A549 (cell line): ENCODE measurements at regions not wholly inside any gene's neighbourhood (a gene's known extent, or its start where the extent isn't known, plus 50 kb on each side); places are given as distances from the start of the nearest gene placed in this dataset.

Experiments
- ATAC-seq, 2 experiments: fragments of 200-7000 bp in 1 of 2; fragments of >200 bp in 1 of 2; cut with Nextera tagmentation in 1 of 2; cut with Tn5 transposase in 1 of 2; 3 replicates each; pipeline versions ENCODE4 v1.8.0 to v1.9.1; 2018 to 2020; ENCODE audit warnings: mild to moderate bottlenecking in 1 of 2, moderate library complexity in 1 of 2
- CTCF ChIA-PET: fragments of 300-600 bp; sonication (Branson Sonifier 250); formaldehyde crosslinking; extraction: SDS; loops from one replicate; lab custom pipeline; 2021; ENCODE audit warnings: antibody characterized with exemption, inconsistent platforms; lab: Yijun Ruan, JAX
- POLR2A ChIA-PET: fragments of 350-600 bp; formaldehyde crosslinking; extraction: SDS; loops from one replicate; lab custom pipeline; 2021; ENCODE audit warnings: antibody characterized with exemption, inconsistent platforms; lab: Yijun Ruan, JAX
- DNase-seq, 2 experiments: peaks; one replicate each; pipeline versions ENCODE4 v3.0.0 to v3.0.0-alpha.2; 2011 to 2016; ENCODE audit warnings: low read depth in 1 of 2, low spot score in 1 of 2
- FAIRE-seq: peaks from 2 replicates; lab custom pipeline; 2011; peaks lifted over from hg19 to GRCh38; lab: Jason Lieb, UNC
- H3K27ac ChIP-seq, 2 experiments: fragments of >200 bp; sonication (Bioruptor Twin); formaldehyde crosslinking; 3 replicates each; pipeline ENCODE4 v1.5.1; 2016 to 2017
- H3K4me1 ChIP-seq: fragments of >200 bp; sonication (Bioruptor Twin); formaldehyde crosslinking; 3 replicates; pipeline ENCODE4 v1.6.1; 2016
- H3K4me2 ChIP-seq: fragments of >200 bp; sonication (Bioruptor Twin); formaldehyde crosslinking; 3 replicates; pipeline ENCODE4 v1.6.1; 2016
- H3K4me3 ChIP-seq: fragments of >200 bp; sonication (Bioruptor Twin); formaldehyde crosslinking; 3 replicates; pipeline ENCODE4 v1.5.1; 2016
- H3K9me3 ChIP-seq: fragments of >200 bp; sonication (Bioruptor Twin); formaldehyde crosslinking; 3 replicates; pipeline ENCODE4 v1.6.1; 2016
- BHLHE40 ChIP-seq: IDR thresholded peaks from 2 replicates; pipeline ENCODE4 v1.6.1; 2012; ENCODE audit warnings: low read depth, low read length, inconsistent platforms
- CBX2 ChIP-seq: fragments of 200-600 bp; sonication (generic); IDR thresholded peaks from 2 replicates; pipeline ENCODE4 v1.6.1; 2016; ENCODE audit warnings: low read depth, mild to moderate bottlenecking, borderline replicate concordance
- CHD2 ChIP-seq: fragments of 150-350 bp; IDR thresholded peaks from 2 replicates; pipeline ENCODE4 v1.6.1; 2014; ENCODE audit warnings: low read length; ENCODE audit not compliant: partially characterized antibody
- EHF ChIP-seq: fragments of 250-450 bp; sonication (Bioruptor Pico); IDR thresholded peaks from 2 replicates; pipeline ENCODE4 v1.5.0; 2020; ENCODE audit warnings: mild to moderate bottlenecking
- EHMT2 ChIP-seq: fragments of 200-600 bp; sonication (generic); IDR thresholded peaks from 2 replicates; pipeline ENCODE4 v1.6.1; 2016; ENCODE audit warnings: antibody characterized with exemption, low read depth, mild to moderate bottlenecking, moderate library complexity
- FOSB ChIP-seq: fragments of 250-450 bp; sonication (Bioruptor Pico); IDR thresholded peaks from 2 replicates; pipeline ENCODE4 v1.5.0; 2020; ENCODE audit warnings: mild to moderate bottlenecking, moderate library complexity
- GATA3 ChIP-seq: IDR thresholded peaks from 2 replicates; pipeline ENCODE4 v1.6.1; 2012; ENCODE audit warnings: borderline replicate concordance
- HDAC2 ChIP-seq: fragments of 200-600 bp; sonication (generic); IDR thresholded peaks from 2 replicates; pipeline ENCODE4 v1.6.1; 2016
- HEYL ChIP-seq: fragments of 250-450 bp; sonication (Bioruptor Pico); IDR thresholded peaks from 2 replicates; pipeline ENCODE4 v1.8.0; 2021; ENCODE audit warnings: mild to moderate bottlenecking, moderate library complexity
- HOXA7 ChIP-seq: fragments of 250-450 bp; sonication (Bioruptor Pico); IDR thresholded peaks from 2 replicates; pipeline ENCODE4 v1.5.0; 2020; ENCODE audit warnings: mild to moderate bottlenecking, moderate library complexity
- HOXB13 ChIP-seq: fragments of 250-450 bp; sonication (Bioruptor Pico); IDR thresholded peaks from 2 replicates; pipeline ENCODE4 v1.5.0; 2020; ENCODE audit warnings: low read depth, mild to moderate bottlenecking, moderate library complexity
- HOXB5 ChIP-seq: fragments of 250-450 bp; sonication (Bioruptor Pico); IDR thresholded peaks from 2 replicates; pipeline ENCODE4 v1.5.0; 2020; ENCODE audit warnings: mild to moderate bottlenecking, moderate library complexity
- JUN ChIP-seq, 2 experiments: fragments of >200 bp; sonication (Bioruptor Twin); formaldehyde crosslinking; IDR thresholded peaks; 2 replicates in 1 of 2; 3 replicates in 1 of 2; pipeline ENCODE4 v1.6.1; 2016 to 2017
- JUNB ChIP-seq: fragments of >200 bp; sonication (Bioruptor Twin); formaldehyde crosslinking; IDR thresholded peaks from 2 replicates; pipeline ENCODE4 v1.6.1; 2016
- KDM5A ChIP-seq: fragments of 200-600 bp; sonication (generic); IDR thresholded peaks from 2 replicates; pipeline ENCODE4 v1.6.1; 2016; ENCODE audit warnings: antibody characterized with exemption, mild to moderate bottlenecking
- MAZ ChIP-seq: fragments of 150-350 bp; IDR thresholded peaks from 2 replicates; pipeline ENCODE4 v1.6.1; 2014; ENCODE audit warnings: antibody characterized with exemption, low read depth, low read length, borderline replicate concordance
- NFE2L2 ChIP-seq: fragments of 150-350 bp; conservative IDR thresholded peaks from 2 replicates; pipeline ENCODE4 v1.6.1; 2014; ENCODE audit warnings: low read length
- NR3C1 ChIP-seq: fragments of >200 bp; sonication (Bioruptor Twin); formaldehyde crosslinking; IDR thresholded peaks from 3 replicates; pipeline ENCODE4 v1.6.1; 2017
- PHF8 ChIP-seq: fragments of 200-600 bp; sonication (generic); IDR thresholded peaks from 2 replicates; pipeline ENCODE4 v1.6.1; 2016; ENCODE audit warnings: low read depth, mild to moderate bottlenecking, antibody characterized with exemption, moderate library complexity, borderline replicate concordance
- POLR2A ChIP-seq: IDR thresholded peaks from 2 replicates; pipeline ENCODE4 v1.6.1; 2012; ENCODE audit warnings: mild to moderate bottlenecking, low read length
- RAD21 ChIP-seq, 2 experiments: fragments of >200 bp in 1 of 2; sonication (Bioruptor Twin) in 1 of 2; formaldehyde crosslinking in 1 of 2; IDR thresholded peaks in 1 of 2; conservative IDR thresholded peaks in 1 of 2; 2 replicates in 1 of 2; 3 replicates in 1 of 2; pipeline ENCODE4 v1.6.1; 2012 to 2018; ENCODE audit warnings: inconsistent platforms in 1 of 2
- RCOR1 ChIP-seq: fragments of 150-350 bp; IDR thresholded peaks from 2 replicates; pipeline ENCODE4 v1.6.1; 2014; ENCODE audit warnings: antibody characterized with exemption, low read length, low read depth
- RFX5 ChIP-seq: fragments of 450-650 bp; IDR thresholded peaks from 2 replicates; pipeline ENCODE4 v1.7.1; 2014; ENCODE audit warnings: antibody characterized with exemption, mild to moderate bottlenecking, moderate library complexity
- SMC3 ChIP-seq: fragments of >200 bp; sonication (Bioruptor Twin); formaldehyde crosslinking; IDR thresholded peaks from 3 replicates; pipeline ENCODE4 v1.6.1; 2018; ENCODE audit warnings: inconsistent platforms
- ZNF302 ChIP-seq: fragments of 250-450 bp; sonication (Bioruptor Pico); IDR thresholded peaks from 2 replicates; pipeline ENCODE4 v1.9.0; 2021; ENCODE audit warnings: inconsistent platforms, mild to moderate bottlenecking, moderate library complexity
- WGBS: methylation state at CpG from one replicate; pipeline ENCODE4 v1.1.6; 2017; ENCODE audit errors: missing lambda C conversion rate; 5-methylcytosine and 5-hydroxymethylcytosine counted together
- TF ChIP-seq, protein P1 (sequence below): fragments of 450-650 bp; IDR thresholded peaks from 2 replicates; pipeline ENCODE4 v1.6.1; 2014; ENCODE audit warnings: antibody characterized with exemption
- TF ChIP-seq, protein P2 (sequence below): IDR thresholded peaks from 2 replicates; pipeline ENCODE4 v1.6.1; 2012
- TF ChIP-seq, protein P3 (sequence below): fragments of >200 bp; sonication (Bioruptor Twin); formaldehyde crosslinking; IDR thresholded peaks from 3 replicates; pipeline ENCODE4 v1.6.1; 2016
- TF ChIP-seq, protein P4 (sequence below): fragments of 150-350 bp; IDR thresholded peaks from 2 replicates; pipeline ENCODE4 v1.6.1; 2014; ENCODE audit warnings: low read depth, mild to moderate bottlenecking, low read length
- TF ChIP-seq, protein P5 (sequence below): fragments of 200-600 bp; sonication (generic); IDR thresholded peaks from 2 replicates; pipeline ENCODE4 v1.6.1; 2016; ENCODE audit warnings: antibody characterized with exemption, mild to moderate bottlenecking, moderate library complexity

GRCh38 chr5:38113456-38113855, 144.9 kb upstream of the EGFLAM start:
- no peaks in the 10 kb centered on the region for H3K9me3 ChIP-seq
- ChIA-PET CTCF (no interaction called here), POLR2A (no interaction called here)
- FAIRE-seq = no peak
- DNase-seq = no peak
- WGBS = 30% methylated on average over 5 of the region's 5 CpGs
- H3K27ac ChIP-seq = no peak overlapping the region
- TF ChIP-seq SMC3 (no peak), HOXB13 (CRISPR knock-in tag) (no peak), NFE2L2 (no peak), EHF (CRISPR knock-in tag) (no peak), CHD2 (no peak), ZNF302 (CRISPR knock-in tag) (no peak), RAD21 (conservative IDR thresholded peaks at IDR 0.05 in 1 of 2, IDR thresholded peaks at IDR 0.05 in 1 of 2) (no peak), BHLHE40 (no peak), GATA3 (no peak), MAZ (no peak), HOXB5 (CRISPR knock-in tag) (no peak), EHMT2 (no peak), POLR2A (no peak), RFX5 (no peak), HDAC2 (no peak), CBX2 (no peak), KDM5A (no peak)
- TF ChIP-seq, protein P1, sequence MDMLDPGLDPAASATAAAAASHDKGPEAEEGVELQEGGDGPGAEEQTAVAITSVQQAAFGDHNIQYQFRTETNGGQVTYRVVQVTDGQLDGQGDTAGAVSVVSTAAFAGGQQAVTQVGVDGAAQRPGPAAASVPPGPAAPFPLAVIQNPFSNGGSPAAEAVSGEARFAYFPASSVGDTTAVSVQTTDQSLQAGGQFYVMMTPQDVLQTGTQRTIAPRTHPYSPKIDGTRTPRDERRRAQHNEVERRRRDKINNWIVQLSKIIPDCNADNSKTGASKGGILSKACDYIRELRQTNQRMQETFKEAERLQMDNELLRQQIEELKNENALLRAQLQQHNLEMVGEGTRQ = no peak
- TF ChIP-seq, protein P2, sequence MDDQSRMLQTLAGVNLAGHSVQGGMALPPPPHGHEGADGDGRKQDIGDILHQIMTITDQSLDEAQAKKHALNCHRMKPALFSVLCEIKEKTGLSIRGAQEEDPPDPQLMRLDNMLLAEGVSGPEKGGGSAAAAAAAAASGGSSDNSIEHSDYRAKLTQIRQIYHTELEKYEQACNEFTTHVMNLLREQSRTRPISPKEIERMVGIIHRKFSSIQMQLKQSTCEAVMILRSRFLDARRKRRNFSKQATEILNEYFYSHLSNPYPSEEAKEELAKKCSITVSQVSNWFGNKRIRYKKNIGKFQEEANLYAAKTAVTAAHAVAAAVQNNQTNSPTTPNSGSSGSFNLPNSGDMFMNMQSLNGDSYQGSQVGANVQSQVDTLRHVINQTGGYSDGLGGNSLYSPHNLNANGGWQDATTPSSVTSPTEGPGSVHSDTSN = no peak
- TF ChIP-seq, protein P3, sequence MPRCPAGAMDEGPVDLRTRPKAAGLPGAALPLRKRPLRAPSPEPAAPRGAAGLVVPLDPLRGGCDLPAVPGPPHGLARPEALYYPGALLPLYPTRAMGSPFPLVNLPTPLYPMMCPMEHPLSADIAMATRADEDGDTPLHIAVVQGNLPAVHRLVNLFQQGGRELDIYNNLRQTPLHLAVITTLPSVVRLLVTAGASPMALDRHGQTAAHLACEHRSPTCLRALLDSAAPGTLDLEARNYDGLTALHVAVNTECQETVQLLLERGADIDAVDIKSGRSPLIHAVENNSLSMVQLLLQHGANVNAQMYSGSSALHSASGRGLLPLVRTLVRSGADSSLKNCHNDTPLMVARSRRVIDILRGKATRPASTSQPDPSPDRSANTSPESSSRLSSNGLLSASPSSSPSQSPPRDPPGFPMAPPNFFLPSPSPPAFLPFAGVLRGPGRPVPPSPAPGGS = no peak
- H3K4me1 ChIP-seq = no peaks in the 10 kb centered on the region
- H3K4me3 ChIP-seq = no peak overlapping the region
- H3K4me2 ChIP-seq = no peak overlapping the region
- ATAC-seq = no peak

- TF ChIP-seq RFX5 (no peak), PHF8 (no peak), NR3C1 (no peak), FOSB (no peak), KDM5A (no peak), HEYL (no peak), BHLHE40 (no peak), HOXA7 (CRISPR knock-in tag) (no peak), RCOR1 (no peak), JUN (IDR thresholded peaks at IDR 0.05) (no peak), EHMT2 (no peak), JUNB (no peak)
- TF ChIP-seq, protein P4, sequence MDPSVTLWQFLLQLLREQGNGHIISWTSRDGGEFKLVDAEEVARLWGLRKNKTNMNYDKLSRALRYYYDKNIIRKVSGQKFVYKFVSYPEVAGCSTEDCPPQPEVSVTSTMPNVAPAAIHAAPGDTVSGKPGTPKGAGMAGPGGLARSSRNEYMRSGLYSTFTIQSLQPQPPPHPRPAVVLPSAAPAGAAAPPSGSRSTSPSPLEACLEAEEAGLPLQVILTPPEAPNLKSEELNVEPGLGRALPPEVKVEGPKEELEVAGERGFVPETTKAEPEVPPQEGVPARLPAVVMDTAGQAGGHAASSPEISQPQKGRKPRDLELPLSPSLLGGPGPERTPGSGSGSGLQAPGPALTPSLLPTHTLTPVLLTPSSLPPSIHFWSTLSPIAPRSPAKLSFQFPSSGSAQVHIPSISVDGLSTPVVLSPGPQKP = no peak
- TF ChIP-seq, protein P5, sequence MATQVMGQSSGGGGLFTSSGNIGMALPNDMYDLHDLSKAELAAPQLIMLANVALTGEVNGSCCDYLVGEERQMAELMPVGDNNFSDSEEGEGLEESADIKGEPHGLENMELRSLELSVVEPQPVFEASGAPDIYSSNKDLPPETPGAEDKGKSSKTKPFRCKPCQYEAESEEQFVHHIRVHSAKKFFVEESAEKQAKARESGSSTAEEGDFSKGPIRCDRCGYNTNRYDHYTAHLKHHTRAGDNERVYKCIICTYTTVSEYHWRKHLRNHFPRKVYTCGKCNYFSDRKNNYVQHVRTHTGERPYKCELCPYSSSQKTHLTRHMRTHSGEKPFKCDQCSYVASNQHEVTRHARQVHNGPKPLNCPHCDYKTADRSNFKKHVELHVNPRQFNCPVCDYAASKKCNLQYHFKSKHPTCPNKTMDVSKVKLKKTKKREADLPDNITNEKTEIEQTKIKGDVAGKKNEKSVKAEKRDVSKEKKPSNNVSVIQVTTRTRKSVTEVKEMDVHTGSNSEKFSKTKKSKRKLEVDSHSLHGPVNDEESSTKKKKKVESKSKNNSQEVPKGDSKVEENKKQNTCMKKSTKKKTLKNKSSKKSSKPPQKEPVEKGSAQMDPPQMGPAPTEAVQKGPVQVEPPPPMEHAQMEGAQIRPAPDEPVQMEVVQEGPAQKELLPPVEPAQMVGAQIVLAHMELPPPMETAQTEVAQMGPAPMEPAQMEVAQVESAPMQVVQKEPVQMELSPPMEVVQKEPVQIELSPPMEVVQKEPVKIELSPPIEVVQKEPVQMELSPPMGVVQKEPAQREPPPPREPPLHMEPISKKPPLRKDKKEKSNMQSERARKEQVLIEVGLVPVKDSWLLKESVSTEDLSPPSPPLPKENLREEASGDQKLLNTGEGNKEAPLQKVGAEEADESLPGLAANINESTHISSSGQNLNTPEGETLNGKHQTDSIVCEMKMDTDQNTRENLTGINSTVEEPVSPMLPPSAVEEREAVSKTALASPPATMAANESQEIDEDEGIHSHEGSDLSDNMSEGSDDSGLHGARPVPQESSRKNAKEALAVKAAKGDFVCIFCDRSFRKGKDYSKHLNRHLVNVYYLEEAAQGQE = no peak
- no peak for ATAC-seq
- no peak overlapping the region for H3K4me3 ChIP-seq
- no peak overlapping the region for H3K27ac ChIP-seq
- WGBS = under 1% methylated on average over 4 of the region's 4 CpGs
- DNase-seq = no peak
- H3K9me3 ChIP-seq = no peaks in the 10 kb centered on the region
- ChIA-PET CTCF (no interaction called here), POLR2A (no interaction called here)
- H3K4me2 ChIP-seq = no peak overlapping the region
- no peaks in the 10 kb centered on the region for H3K4me1 ChIP-seq
- FAIRE-seq = no peak
Observed at GRCh38 chr5:38112938-38113337, 145.4 kb upstream of the EGFLAM start.
